KMS-11 (cell line): ENCODE measurements at regions not wholly inside any gene's neighbourhood (a gene's known extent, or its start where the extent isn't known, plus 50 kb on each side); places are given as distances from the start of the nearest gene placed in this dataset.
"Not testable (repeated sequence)": the region's sequence is repeated elsewhere in the genome, so short reads cannot be mapped to it uniquely, and the experiment has no call there.

Experiments
- H2AFZ ChIP-seq: fragments of 200-600 bp; sonication (generic); 2 replicates; pipeline ENCODE4 v1.6.1; 2016; ENCODE audit warnings: antibody characterized with exemption, mixed run types, low read depth
- H3K27ac ChIP-seq: fragments of 200-600 bp; sonication (generic); 2 replicates; pipeline ENCODE4 v1.6.1; 2016; ENCODE audit warnings: mild to moderate bottlenecking, mixed run types
- H3K27me3 ChIP-seq: fragments of 200-600 bp; sonication (generic); 2 replicates; pipeline ENCODE4 v1.6.1; 2017; ENCODE audit warnings: mild to moderate bottlenecking, low read depth, mixed run types, moderate library complexity; ENCODE audit not compliant: insufficient read depth
- H3K36me3 ChIP-seq: fragments of 200-600 bp; sonication (generic); 2 replicates; pipeline ENCODE4 v1.6.1; 2017; ENCODE audit warnings: mild to moderate bottlenecking, mixed run types; ENCODE audit not compliant: insufficient read depth
- H3K4me1 ChIP-seq: fragments of 200-600 bp; sonication (generic); 2 replicates; pipeline ENCODE4 v1.6.1; 2016; ENCODE audit warnings: mild to moderate bottlenecking, low read depth, mixed run types; ENCODE audit not compliant: poor library complexity, severe bottlenecking
- H3K4me2 ChIP-seq: fragments of 200-600 bp; sonication (generic); 2 replicates; pipeline ENCODE4 v1.7.0; 2016; ENCODE audit warnings: mild to moderate bottlenecking, mixed run types
- H3K4me3 ChIP-seq: fragments of 200-600 bp; sonication (generic); IDR thresholded peaks from 2 replicates; pipeline ENCODE4 v1.6.1; 2017; ENCODE audit warnings: low read depth, low read length, mixed read lengths; ENCODE audit not compliant: insufficient read depth
- H3K79me2 ChIP-seq: fragments of 200-600 bp; sonication (generic); 2 replicates; pipeline ENCODE4 v1.6.1; 2016; ENCODE audit warnings: low read depth, mixed run types; ENCODE audit not compliant: insufficient read depth
- H3K9ac ChIP-seq: fragments of 200-600 bp; sonication (generic); 2 replicates; pipeline ENCODE4 v1.6.1; 2016; ENCODE audit warnings: mild to moderate bottlenecking, mixed run types
- H4K20me1 ChIP-seq: fragments of 200-600 bp; sonication (generic); 2 replicates; pipeline ENCODE4 v1.6.1; 2016; ENCODE audit warnings: mild to moderate bottlenecking, mixed run types; ENCODE audit not compliant: insufficient read depth
- CTCF ChIP-seq: fragments of 200-600 bp; sonication (generic); conservative IDR thresholded peaks from 2 replicates; pipeline ENCODE4 v1.6.1; 2017; ENCODE audit warnings: low read depth, mild to moderate bottlenecking, antibody characterized with exemption, low read length, moderate library complexity, mixed read lengths

GRCh38 chr12:73009138-73009834 is 737.1 kb downstream of the TRHDE start:
- not testable (repeated sequence) for H3K79me2 ChIP-seq, H3K27me3 ChIP-seq, H3K4me1 ChIP-seq, H3K36me3 ChIP-seq, H3K9ac ChIP-seq, H4K20me1 ChIP-seq, H3K4me3 ChIP-seq, H3K4me2 ChIP-seq, H3K27ac ChIP-seq, H2AFZ ChIP-seq

DNA sequence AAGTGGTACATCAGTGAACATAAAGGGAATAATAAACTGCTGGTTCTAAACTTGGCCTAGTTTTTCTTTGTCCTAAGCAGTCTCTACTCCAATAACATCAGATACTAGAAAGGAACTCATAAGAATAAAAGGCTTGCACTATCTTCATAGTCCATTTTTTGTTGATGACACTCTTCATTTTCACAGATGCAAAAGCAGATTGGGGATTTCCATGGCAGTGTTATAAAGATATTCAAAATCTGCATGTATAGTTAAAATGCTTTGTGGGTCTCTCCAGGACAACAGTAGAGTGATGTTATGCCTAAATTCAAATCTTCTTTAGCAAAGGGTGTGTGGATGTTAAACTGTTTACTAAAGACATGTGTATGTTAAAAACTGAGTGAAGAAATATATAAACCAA is 745.8 kb downstream of the TRHDE start:
- H3K27me3 ChIP-seq, result no peaks in the 10 kb centered on the region
- no peaks in the 10 kb centered on the region for H3K4me1 ChIP-seq
- no peak for TF ChIP-seq CTCF
- no peaks in the 10 kb centered on the region for H4K20me1 ChIP-seq
- H3K4me2 ChIP-seq, result no peak overlapping the region
- H2AFZ ChIP-seq, result no peak overlapping the region
- no peaks in the 10 kb centered on the region for H3K79me2 ChIP-seq
- H3K4me3 ChIP-seq, result no peak overlapping the region
- no peak overlapping the region for H3K27ac ChIP-seq
- no peak overlapping the region for H3K9ac ChIP-seq
- H3K36me3 ChIP-seq, result no peaks in the 10 kb centered on the region

GRCh38 chr12:73053893-73054292 is 781.7 kb downstream of the TRHDE start:
- no peak overlapping the region for H3K27ac ChIP-seq
- H3K9ac ChIP-seq, result no peak overlapping the region
- no peaks in the 10 kb centered on the region for H3K27me3 ChIP-seq
- no peaks in the 10 kb centered on the region for H3K4me1 ChIP-seq
- no peaks in the 10 kb centered on the region for H3K79me2 ChIP-seq
- H3K4me2 ChIP-seq, result no peak overlapping the region
- no peak overlapping the region for H2AFZ ChIP-seq
- TF ChIP-seq CTCF, result no peak
- no peak overlapping the region for H3K4me3 ChIP-seq
- no peaks in the 10 kb centered on the region for H3K36me3 ChIP-seq
- H4K20me1 ChIP-seq, result no peaks in the 10 kb centered on the region

GRCh38 chr12:73057428-73057827 is 785.3 kb downstream of the TRHDE start:
- no peaks in the 10 kb centered on the region for H3K4me1 ChIP-seq
- no peak overlapping the region for H3K4me3 ChIP-seq
- no peak for TF ChIP-seq CTCF
- H3K9ac ChIP-seq, result no peak overlapping the region
- no peaks in the 10 kb centered on the region for H3K79me2 ChIP-seq
- no peaks in the 10 kb centered on the region for H3K36me3 ChIP-seq
- H3K27me3 ChIP-seq, result no peaks in the 10 kb centered on the region
- no peak overlapping the region for H3K27ac ChIP-seq
- no peaks in the 10 kb centered on the region for H4K20me1 ChIP-seq
- no peak overlapping the region for H3K4me2 ChIP-seq
- no peak overlapping the region for H2AFZ ChIP-seq

DNA sequence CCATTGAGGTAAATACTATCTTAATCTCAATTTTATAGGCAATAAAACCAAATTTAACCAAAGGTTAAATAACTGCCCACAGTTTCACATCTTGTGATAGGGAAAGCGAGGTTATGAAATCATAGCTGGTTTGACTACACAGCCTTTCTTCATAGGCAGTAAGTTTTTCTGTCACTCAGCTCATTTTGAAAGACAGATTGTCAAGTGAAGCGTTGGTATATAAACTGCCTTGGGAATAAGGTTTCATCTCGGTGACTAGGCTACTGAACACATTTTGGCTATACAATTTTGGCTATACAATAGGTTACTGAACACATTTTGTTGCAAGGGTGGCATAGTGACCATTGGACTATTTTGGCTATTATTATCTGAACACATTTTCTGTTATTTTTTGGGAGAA is 793.7 kb downstream of the TRHDE start:
- Histone ChIP-seq H4K20me1 (no peaks in the 10 kb centered on the region), H2AFZ (no peak overlapping the region)
- TF ChIP-seq CTCF, result no peak

More for the DNA sequence above, 793.7 kb downstream of the TRHDE start:
- no peak overlapping the region for H3K27ac ChIP-seq
- no peaks in the 10 kb centered on the region for H3K79me2 ChIP-seq
- no peak overlapping the region for H3K4me2 ChIP-seq
- no peak overlapping the region for H3K9ac ChIP-seq
- no peak overlapping the region for H3K4me3 ChIP-seq
- no peaks in the 10 kb centered on the region for H3K4me1 ChIP-seq
- H3K36me3 ChIP-seq, result no peaks in the 10 kb centered on the region
- H3K27me3 ChIP-seq, result no peaks in the 10 kb centered on the region
